K562 (cell line): ENCODE measurements at regions not wholly inside any gene's neighbourhood (a gene's known extent, or its start where the extent isn't known, plus 50 kb on each side); places are given as distances from the start of the nearest gene placed in this dataset.

Experiments used
- ATAC-seq: fragments of 200-7000 bp; cut with Tn5 transposase; 3 replicates; pipeline ENCODE4 v1.9.1; 2020; ENCODE audit warnings: moderate library complexity
- BruUV-seq: library from RNA; stranded (reverse); fragments of 400-500 nt; replicated peaks from 2 replicates; lab custom pipeline; 2021; lab: Mats Ljungman, UMichigan
- CTCF ChIA-PET: fragments of 300-600 bp; formaldehyde crosslinking; extraction: SDS; loops from one replicate; lab custom pipeline; 2021; ENCODE audit warnings: low intra/inter-chr PET ratio; lab: Yijun Ruan, JAX
- POLR2A ChIA-PET: fragments of 300-600, 350-650 bp; sonication (Branson Sonifier 250); formaldehyde crosslinking; extraction: SDS; loops from one replicate; lab custom pipeline; 2021; ENCODE audit warnings: antibody characterized with exemption, inconsistent platforms; lab: Yijun Ruan, JAX
- DNase-seq, 4 experiments: peaks; one replicate each; pipeline versions ENCODE4 v3.0.0 to v3.0.0-alpha.2; 2011 to 2018; ENCODE audit warnings: low spot score in 3 of 4, mixed read lengths in 3 of 4; ENCODE audit errors: extremely low read depth in 1 of 4
- FAIRE-seq: peaks from 2 replicates; lab custom pipeline; 2011; peaks lifted over from hg19 to GRCh38; lab: Jason Lieb, UNC
- H2AFZ ChIP-seq: 2 replicates; pipeline ENCODE4 v1.6.0; 2011; ENCODE audit warnings: low read depth, low read length, control low read depth, inconsistent platforms
- H3K27ac ChIP-seq: fragments of 200-600 bp; 3 replicates; pipeline ENCODE4 v1.8.0; 2011; ENCODE audit warnings: low read depth, mild to moderate bottlenecking, control low read depth, inconsistent platforms, low read length, moderate library complexity, mixed read lengths; ENCODE audit errors: extremely low read depth
- H3K27me3 ChIP-seq, 2 experiments: fragments of 300-600 bp in 1 of 2; 2 replicates in 1 of 2; 3 replicates in 1 of 2; pipeline versions ENCODE4 v1.6.0 to v1.8.0; 2011; ENCODE audit warnings: inconsistent platforms in 2 of 2, low read length in 2 of 2, mild to moderate bottlenecking in 1 of 2, mixed read lengths in 1 of 2, moderate library complexity in 1 of 2; ENCODE audit not compliant: control insufficient read depth in 2 of 2, insufficient read depth in 2 of 2
- H3K36me3 ChIP-seq: fragments of 300-600 bp; 3 replicates; pipeline ENCODE4 v1.8.0; 2011; ENCODE audit warnings: mild to moderate bottlenecking, low read length, inconsistent platforms; ENCODE audit not compliant: control insufficient read depth, insufficient read depth
- H3K4me1 ChIP-seq, 2 experiments: fragments of 200-600 bp in 1 of 2; replicated peaks in 1 of 2; 2 replicates in 1 of 2; 3 replicates in 1 of 2; pipeline versions ENCODE4 v1.5.1 to v1.8.0; 2011; ENCODE audit warnings: inconsistent platforms in 2 of 2, low read length in 2 of 2, mild to moderate bottlenecking in 1 of 2, mixed read lengths in 1 of 2, moderate library complexity in 1 of 2; ENCODE audit not compliant: control insufficient read depth in 2 of 2, insufficient read depth in 2 of 2
- H3K4me2 ChIP-seq: 2 replicates; pipeline ENCODE4 v1.6.1; 2011; ENCODE audit warnings: low read length, control low read depth, inconsistent platforms, mixed read lengths; ENCODE audit not compliant: insufficient read depth
- H3K4me3 ChIP-seq: fragments of 200-600 bp; sonication (generic), shearing (Covaris generic); 2 replicates; pipeline ENCODE4 v1.5.1; 2016; ENCODE audit warnings: control low read depth, inconsistent platforms
- H3K79me2 ChIP-seq: fragments of 200-600 bp; 3 replicates; pipeline ENCODE4 v1.8.0; 2011; ENCODE audit warnings: low read length, inconsistent platforms; ENCODE audit not compliant: control insufficient read depth, insufficient read depth
- H3K9ac ChIP-seq, 2 experiments: 2 replicates each; pipeline versions ENCODE4 v1.6.0 to v1.6.1; 2011; ENCODE audit warnings: low read depth in 2 of 2, low read length in 2 of 2, control low read depth in 1 of 2, inconsistent platforms in 1 of 2, mild to moderate bottlenecking in 1 of 2, mixed read lengths in 1 of 2; ENCODE audit not compliant: insufficient read depth in 1 of 2
- H3K9me1 ChIP-seq: one replicate; pipeline ENCODE4 v1.6.0; 2011; ENCODE audit warnings: inconsistent platforms, mild to moderate bottlenecking, low read length, moderate library complexity; ENCODE audit not compliant: control insufficient read depth, insufficient read depth
- H3K9me3 ChIP-seq: replicated peaks from 2 replicates; pipeline ENCODE4 v1.5.1; 2011; ENCODE audit warnings: low read depth, low read length, inconsistent platforms; ENCODE audit not compliant: control insufficient read depth, insufficient read depth
- H4K20me1 ChIP-seq: replicated peaks from 2 replicates; pipeline ENCODE4 v1.6.1; 2011; ENCODE audit warnings: low read length, inconsistent platforms, mixed read lengths; ENCODE audit not compliant: control insufficient read depth, insufficient read depth
- CHCHD3 ChIP-seq: fragments of 250-450 bp; sonication (Bioruptor Pico); IDR thresholded peaks from 2 replicates; pipeline ENCODE4 v2.1.2; 2022; ENCODE audit warnings: mild to moderate bottlenecking
- COPS2 ChIP-seq: fragments of 450-650 bp; conservative IDR thresholded peaks from 2 replicates; pipeline ENCODE4 v1.6.1; 2016; ENCODE audit warnings: mild to moderate bottlenecking, moderate library complexity
- DDX20 ChIP-seq: fragments of 450-650 bp; IDR thresholded peaks from 2 replicates; pipeline ENCODE4 v1.6.1; 2016; ENCODE audit warnings: missing genetic modification characterization, low read depth, mild to moderate bottlenecking, missing compliant biosample characterization, moderate library complexity
- GABPB1 ChIP-seq: sonication (generic); formaldehyde crosslinking; IDR thresholded peaks from 2 replicates; pipeline ENCODE4 v1.8.0; 2022; ENCODE audit warnings: mild to moderate bottlenecking, missing genetic modification reagents
- HMG20B ChIP-seq: fragments of 250-450 bp; sonication (Bioruptor Pico); IDR thresholded peaks from 2 replicates; pipeline ENCODE4 v1.5.0; 2021; ENCODE audit warnings: mild to moderate bottlenecking
- HSF4 ChIP-seq: fragments of 250-450 bp; sonication (Bioruptor Pico); IDR thresholded peaks from 2 replicates; pipeline ENCODE4 v2.1.2; 2022; ENCODE audit warnings: mild to moderate bottlenecking, moderate library complexity, borderline replicate concordance
- MEF2D ChIP-seq: conservative IDR thresholded peaks from 2 replicates; pipeline ENCODE4 v1.6.1; 2016; ENCODE audit warnings: low read depth, missing genetic modification characterization, missing compliant biosample characterization
- MTA3 ChIP-seq: fragments of 450-650 bp; formaldehyde crosslinking; IDR thresholded peaks from 2 replicates; pipeline ENCODE4 v1.6.1; 2017; ENCODE audit warnings: mild to moderate bottlenecking, borderline replicate concordance
- SREBF2 ChIP-seq: sonication (generic); formaldehyde crosslinking; IDR thresholded peaks from 2 replicates; pipeline ENCODE4 v1.4.0; 2020; ENCODE audit warnings: mild to moderate bottlenecking, missing genetic modification reagents
- TBP ChIP-seq: optimal IDR thresholded peaks from 2 replicates; pipeline ENCODE3; 2011; ENCODE audit warnings: low read depth, low read length, improper control_type of control experiment
- THRAP3 ChIP-seq: fragments of 450-650 bp; IDR thresholded peaks from 2 replicates; pipeline ENCODE4 v1.6.1; 2016; ENCODE audit warnings: mild to moderate bottlenecking, inconsistent platforms, borderline replicate concordance
- ZFP36 ChIP-seq: fragments of 150-350 bp; IDR thresholded peaks from 2 replicates; pipeline ENCODE4 v1.6.1; 2018; ENCODE audit warnings: low read length, low read depth; ENCODE audit not compliant: partially characterized antibody
- ZNF347 ChIP-seq: fragments of 450-650 bp; formaldehyde crosslinking; IDR thresholded peaks from 2 replicates; pipeline ENCODE4 v1.4.0; 2020; ENCODE audit warnings: low read depth, mild to moderate bottlenecking, moderate library complexity
- ZNF707 ChIP-seq: fragments of 250-450 bp; sonication (Bioruptor Pico); conservative IDR thresholded peaks from 2 replicates; pipeline ENCODE4 v1.8.0; 2022; ENCODE audit warnings: inconsistent platforms, mild to moderate bottlenecking, moderate library complexity
- WGBS: fragments of 100-300 bp; shearing (Covaris generic); methylation state at CpG from one replicate; pipeline ENCODE4 v1.1.6; 2016; ENCODE audit warnings: low coverage, mixed read lengths; ENCODE audit not compliant: insufficient coverage; ENCODE audit errors: missing lambda C conversion rate; 5-methylcytosine and 5-hydroxymethylcytosine counted together
- in situ Hi-C: fragments of 300-500 bp; cut with MboI; formaldehyde crosslinking; loops from 4 replicates; pipeline ENCODE4 v1.15.0; 2018; ENCODE audit warnings: inconsistent platforms, mixed read lengths
- intact Hi-C: fragments of 100-400 bp; cut with micrococcal nuclease; formaldehyde crosslinking; loops from 2 replicates; pipeline ENCODE4 v1.14.2; 2022
- TF ChIP-seq, protein P1 (sequence below): fragments of 450-650 bp; IDR thresholded peaks from 2 replicates; pipeline ENCODE4 v1.6.1; 2016; ENCODE audit warnings: low read depth, mild to moderate bottlenecking, moderate library complexity
- TF ChIP-seq, protein P2 (sequence below): fragments of 250-450 bp; sonication (Bioruptor Pico); IDR thresholded peaks from 2 replicates; pipeline ENCODE4 v1.9.0; 2021; ENCODE audit warnings: mild to moderate bottlenecking, inconsistent platforms
- TF ChIP-seq, protein P3 (sequence below): conservative IDR thresholded peaks from 2 replicates; pipeline ENCODE4 v1.6.1; 2011; ENCODE audit warnings: low read depth, mild to moderate bottlenecking, low read length; ENCODE audit not compliant: control insufficient read depth

DNA sequence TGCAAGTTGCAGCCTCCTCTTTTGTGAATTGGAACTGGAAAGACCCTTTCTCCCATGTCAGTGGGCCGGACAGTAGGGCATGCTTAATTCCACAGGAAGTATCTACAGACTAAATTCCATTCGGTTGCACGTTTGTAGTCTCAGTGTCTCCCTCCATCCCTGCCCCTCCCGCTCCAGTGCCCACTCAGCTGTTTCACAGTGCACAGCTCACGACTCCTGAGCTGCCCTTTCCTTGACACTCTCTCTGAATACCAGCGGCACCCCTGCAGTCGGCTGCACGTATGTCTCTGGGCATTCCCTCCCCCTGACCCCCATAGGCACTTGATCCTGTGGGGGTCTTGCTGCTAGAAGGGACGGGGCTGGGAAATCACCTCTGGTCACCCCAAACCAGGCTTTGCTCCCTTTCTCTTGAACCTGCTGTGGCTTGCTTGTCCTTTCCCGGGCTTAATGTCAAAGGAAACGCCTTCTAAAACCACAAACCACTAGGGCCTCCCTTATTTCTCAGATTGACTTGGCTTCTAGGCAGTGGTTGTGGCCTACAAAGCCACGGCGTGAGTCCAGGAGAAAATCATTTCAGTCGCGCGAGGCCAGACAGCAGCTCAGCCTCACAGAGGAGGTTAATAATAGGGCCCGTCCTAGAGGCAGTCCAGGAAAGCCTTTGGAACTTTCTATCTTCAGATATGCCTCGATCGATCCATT is 365.3 kb upstream of the PROX1 start:
- H3K36me3 ChIP-seq, result no peaks in the 10 kb centered on the region
- peaks cover 14 to 27% of the 10 kb centered on the region in 2 experiments for H3K27me3 ChIP-seq
- ChIA-PET CTCF (no interaction called here), POLR2A (no interaction called here)
- peaks cover 3% of the 10 kb centered on the region for H3K9me1 ChIP-seq
- 0% methylated on average over 19 of the region's 19 CpGs for WGBS
- no peaks in the 10 kb centered on the region for H4K20me1 ChIP-seq
- no peak for DNase-seq
- BruUV-seq, result no TSS peak
- H2AFZ ChIP-seq, result no peak overlapping the region
- no peaks in the 10 kb centered on the region for H3K9me3 ChIP-seq
- no peak for ATAC-seq
- no peaks in the 10 kb centered on the region for H3K4me1 ChIP-seq
- no peak overlapping the region for H3K4me2 ChIP-seq
- TF ChIP-seq HMG20B (CRISPR knock-in tag) (no peak), MTA3 (no peak), ZNF347 (CRISPR knock-in tag) (no peak), COPS2 (no peak), HSF4 (no peak), SREBF2 (no peak), ZNF707 (CRISPR knock-in tag) (no peak), ZFP36 (no peak), THRAP3 (no peak), CHCHD3 (no peak), TBP (no peak), DDX20 (no peak), GABPB1 (CRISPR knock-in tag) (no peak), MEF2D (no peak)
- TF ChIP-seq, protein P1, sequence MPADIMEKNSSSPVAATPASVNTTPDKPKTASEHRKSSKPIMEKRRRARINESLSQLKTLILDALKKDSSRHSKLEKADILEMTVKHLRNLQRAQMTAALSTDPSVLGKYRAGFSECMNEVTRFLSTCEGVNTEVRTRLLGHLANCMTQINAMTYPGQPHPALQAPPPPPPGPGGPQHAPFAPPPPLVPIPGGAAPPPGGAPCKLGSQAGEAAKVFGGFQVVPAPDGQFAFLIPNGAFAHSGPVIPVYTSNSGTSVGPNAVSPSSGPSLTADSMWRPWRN, result no peak
- TF ChIP-seq, protein P2, sequence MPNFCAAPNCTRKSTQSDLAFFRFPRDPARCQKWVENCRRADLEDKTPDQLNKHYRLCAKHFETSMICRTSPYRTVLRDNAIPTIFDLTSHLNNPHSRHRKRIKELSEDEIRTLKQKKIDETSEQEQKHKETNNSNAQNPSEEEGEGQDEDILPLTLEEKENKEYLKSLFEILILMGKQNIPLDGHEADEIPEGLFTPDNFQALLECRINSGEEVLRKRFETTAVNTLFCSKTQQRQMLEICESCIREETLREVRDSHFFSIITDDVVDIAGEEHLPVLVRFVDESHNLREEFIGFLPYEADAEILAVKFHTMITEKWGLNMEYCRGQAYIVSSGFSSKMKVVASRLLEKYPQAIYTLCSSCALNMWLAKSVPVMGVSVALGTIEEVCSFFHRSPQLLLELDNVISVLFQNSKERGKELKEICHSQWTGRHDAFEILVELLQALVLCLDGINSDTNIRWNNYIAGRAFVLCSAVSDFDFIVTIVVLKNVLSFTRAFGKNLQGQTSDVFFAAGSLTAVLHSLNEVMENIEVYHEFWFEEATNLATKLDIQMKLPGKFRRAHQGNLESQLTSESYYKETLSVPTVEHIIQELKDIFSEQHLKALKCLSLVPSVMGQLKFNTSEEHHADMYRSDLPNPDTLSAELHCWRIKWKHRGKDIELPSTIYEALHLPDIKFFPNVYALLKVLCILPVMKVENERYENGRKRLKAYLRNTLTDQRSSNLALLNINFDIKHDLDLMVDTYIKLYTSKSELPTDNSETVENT, result no peak
- TF ChIP-seq, protein P3, sequence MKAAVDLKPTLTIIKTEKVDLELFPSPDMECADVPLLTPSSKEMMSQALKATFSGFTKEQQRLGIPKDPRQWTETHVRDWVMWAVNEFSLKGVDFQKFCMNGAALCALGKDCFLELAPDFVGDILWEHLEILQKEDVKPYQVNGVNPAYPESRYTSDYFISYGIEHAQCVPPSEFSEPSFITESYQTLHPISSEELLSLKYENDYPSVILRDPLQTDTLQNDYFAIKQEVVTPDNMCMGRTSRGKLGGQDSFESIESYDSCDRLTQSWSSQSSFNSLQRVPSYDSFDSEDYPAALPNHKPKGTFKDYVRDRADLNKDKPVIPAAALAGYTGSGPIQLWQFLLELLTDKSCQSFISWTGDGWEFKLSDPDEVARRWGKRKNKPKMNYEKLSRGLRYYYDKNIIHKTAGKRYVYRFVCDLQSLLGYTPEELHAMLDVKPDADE, result no peak
- H3K27ac ChIP-seq, result no peak overlapping the region
- no peak overlapping the region for H3K9ac ChIP-seq
- intact Hi-C loops, result no loop called here
- no peak overlapping the region for H3K4me3 ChIP-seq
- in situ Hi-C loops, result no loop called here
- no peak for FAIRE-seq
- no peaks in the 10 kb centered on the region for H3K79me2 ChIP-seq
